CD4-positive, CD25-positive, alpha-beta regulatory T cell (primary cell): ENCODE measurements at regions not wholly inside any gene's neighbourhood (a gene's known extent, or its start where the extent isn't known, plus 50 kb on each side); places are given as distances from the start of the nearest gene placed in this dataset.

ENCODE experiments used
- ATAC-seq, 2 donors: fragments of 150-1000 bp; cut with Tn5 transposase; one replicate each; pipeline ENCODE4 v1.10.0; 2021; ENCODE audit warnings: low read depth in 2 of 2, moderate number of reproducible peaks in 2 of 2, moderate library complexity in 1 of 2
- DNase-seq, 3 donors: peaks; one replicate each; pipeline versions ENCODE4 v3.0.0 to v3.0.0-alpha.2; 2012 to 2022; ENCODE audit warnings: mixed read lengths in 1 of 3
- H3K27ac ChIP-seq: one replicate; pipeline ENCODE4 v1.7.0; 2013; ENCODE audit warnings: mild to moderate bottlenecking, low read length; ENCODE audit not compliant: insufficient read depth, poor library complexity, severe bottlenecking
- H3K27me3 ChIP-seq: one replicate; pipeline ENCODE4 v1.7.0; 2013; ENCODE audit warnings: low read length; ENCODE audit not compliant: control insufficient read depth, insufficient read depth
- H3K36me3 ChIP-seq: one replicate; pipeline ENCODE4 v1.7.0; 2013; ENCODE audit warnings: mild to moderate bottlenecking, low read length, moderate library complexity; ENCODE audit not compliant: control insufficient read depth, insufficient read depth
- H3K4me1 ChIP-seq: 2 replicates; pipeline ENCODE4 v1.7.0; 2013; ENCODE audit warnings: mild to moderate bottlenecking, low read length; ENCODE audit not compliant: insufficient read depth, control insufficient read depth, poor library complexity, severe bottlenecking
- H3K4me3 ChIP-seq: one replicate; pipeline ENCODE4 v1.7.0; 2013; ENCODE audit warnings: low read depth, mild to moderate bottlenecking, low read length, moderate library complexity
- H3K9me3 ChIP-seq, 2 experiments: 1 replicate in 1 of 2; 2 replicates in 1 of 2; pipeline ENCODE4 v1.7.0; 2013; ENCODE audit warnings: low read length in 2 of 2, mild to moderate bottlenecking in 1 of 2, moderate library complexity in 1 of 2; ENCODE audit not compliant: control insufficient read depth in 2 of 2
- H3K27ac Mint-ChIP-seq, 3 donors: one replicate each; pipeline ENCODE4 v1.8.0; 2020 to 2022; ENCODE audit warnings: mild to moderate bottlenecking in 3 of 3, mixed read lengths in 3 of 3, moderate library complexity in 2 of 3
- H3K27me3 Mint-ChIP-seq: one replicate; pipeline ENCODE4 v1.8.0; 2022; ENCODE audit warnings: mild to moderate bottlenecking, mixed read lengths
- H3K36me3 Mint-ChIP-seq: one replicate; pipeline ENCODE4 v1.8.0; 2020; ENCODE audit warnings: mixed read lengths
- H3K4me1 Mint-ChIP-seq, 4 donors: one replicate each; pipeline ENCODE4 v1.8.0; 2020 to 2022; ENCODE audit warnings: mixed read lengths in 4 of 4, mild to moderate bottlenecking in 1 of 4
- H3K4me3 Mint-ChIP-seq, 4 donors: one replicate each; pipeline ENCODE4 v1.8.0; 2020 to 2022; ENCODE audit warnings: mild to moderate bottlenecking in 4 of 4, mixed read lengths in 4 of 4, moderate library complexity in 3 of 4
- H3K9me3 Mint-ChIP-seq, 7 donors: one replicate each; pipeline ENCODE4 v1.8.0; 2020 to 2022; ENCODE audit warnings: mixed read lengths in 7 of 7, mild to moderate bottlenecking in 3 of 7, moderate library complexity in 2 of 7

DNA sequence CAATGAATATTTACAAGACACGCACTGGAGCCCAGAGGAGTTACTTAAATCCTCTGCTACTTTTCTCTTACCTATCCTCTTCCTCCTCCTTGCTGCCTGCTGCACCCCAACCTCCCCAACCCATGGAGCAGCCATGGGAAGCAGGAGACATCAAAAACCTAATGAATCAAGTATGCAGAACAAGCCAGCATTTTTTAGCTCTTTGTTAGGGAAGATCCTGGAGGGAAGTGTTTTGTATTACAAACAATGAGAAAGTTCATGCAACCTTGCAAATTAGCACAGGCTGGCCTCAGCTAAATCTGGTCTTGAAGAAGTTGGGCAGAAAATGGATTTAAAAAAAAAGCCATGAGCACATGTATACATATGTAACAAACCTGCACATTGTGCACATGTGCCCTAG lies 498.8 kb downstream of the KIF4B start:
- H3K4me1 Mint-ChIP-seq = no peaks in the 10 kb centered on the region
- H3K4me3 ChIP-seq = no peak overlapping the region
- H3K27me3 ChIP-seq = no peaks in the 10 kb centered on the region
- H3K4me1 ChIP-seq = no peaks in the 10 kb centered on the region
- H3K9me3 Mint-ChIP-seq = peaks cover 0 to 5% (median 0%) of the 10 kb centered on the region in 7 donors
- no peak overlapping the region for H3K4me3 Mint-ChIP-seq
- ATAC-seq (no peak), DNase-seq (no peak)
- no peaks in the 10 kb centered on the region for H3K9me3 ChIP-seq
- no peaks in the 10 kb centered on the region for H3K27me3 Mint-ChIP-seq
- H3K27ac Mint-ChIP-seq = no peak overlapping the region
- no peaks in the 10 kb centered on the region for H3K36me3 Mint-ChIP-seq
- H3K27ac ChIP-seq = no peak overlapping the region
- H3K36me3 ChIP-seq = no peaks in the 10 kb centered on the region

DNA sequence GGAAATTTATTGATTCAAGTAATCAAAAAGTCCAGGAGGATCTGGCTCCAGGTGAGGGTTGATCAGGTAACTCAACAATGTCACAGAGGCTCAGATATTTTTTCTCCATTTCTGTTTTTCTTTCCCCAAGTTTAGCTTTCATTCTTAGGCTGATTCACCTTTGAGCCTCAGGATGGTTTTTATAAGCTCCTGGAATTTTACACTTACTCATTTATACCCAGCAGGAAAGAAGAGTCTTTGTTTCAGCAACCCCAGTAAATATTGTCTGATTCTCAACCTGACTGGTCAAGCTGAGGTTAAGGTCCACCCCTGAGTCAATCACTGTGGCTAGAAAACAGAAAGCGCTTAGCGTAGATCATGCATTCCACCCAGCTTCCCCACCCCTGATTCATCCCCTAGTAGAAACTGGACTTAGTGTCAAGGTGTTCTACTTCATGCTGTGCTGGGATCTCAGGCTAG lies 500.6 kb downstream of the KIF4B start:
- H3K36me3 ChIP-seq = no peaks in the 10 kb centered on the region
- no peak overlapping the region for H3K4me3 Mint-ChIP-seq
- no peaks in the 10 kb centered on the region for H3K27me3 ChIP-seq
- H3K4me3 ChIP-seq = no peak overlapping the region
- H3K27ac ChIP-seq = no peak overlapping the region
- H3K27me3 Mint-ChIP-seq = no peaks in the 10 kb centered on the region
- no peaks in the 10 kb centered on the region for H3K4me1 ChIP-seq
- H3K9me3 ChIP-seq = no peaks in the 10 kb centered on the region
- no peak overlapping the region for H3K27ac Mint-ChIP-seq
- H3K36me3 Mint-ChIP-seq = no peaks in the 10 kb centered on the region
- peaks cover 0 to 5% (median 0%) of the 10 kb centered on the region in 7 donors for H3K9me3 Mint-ChIP-seq
- ATAC-seq (no peak), DNase-seq (no peak)
- H3K4me1 Mint-ChIP-seq = no peaks in the 10 kb centered on the region

DNA sequence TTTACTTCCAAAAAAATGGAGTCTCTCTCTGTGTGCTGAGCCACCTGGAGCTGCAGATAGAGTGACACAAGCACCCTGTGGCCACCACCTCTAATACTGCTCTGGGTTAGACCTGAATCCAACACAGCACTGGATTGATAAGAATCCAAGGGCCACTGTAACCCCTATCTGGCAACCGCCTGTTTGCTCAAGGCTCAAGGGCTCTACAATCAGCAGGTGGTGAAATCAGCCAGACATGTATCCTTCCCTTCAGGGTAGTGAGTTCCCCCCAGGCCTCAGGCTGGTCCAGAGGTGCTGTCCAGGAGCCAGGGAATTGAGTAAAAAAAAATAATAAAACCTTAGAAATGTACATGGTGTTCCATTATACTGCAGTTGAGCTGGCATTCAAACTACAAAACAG lies 509.0 kb downstream of the KIF4B start:
- no peaks in the 10 kb centered on the region for H3K36me3 ChIP-seq
- no peak overlapping the region for H3K27ac Mint-ChIP-seq
- ATAC-seq = no peak

DNA sequence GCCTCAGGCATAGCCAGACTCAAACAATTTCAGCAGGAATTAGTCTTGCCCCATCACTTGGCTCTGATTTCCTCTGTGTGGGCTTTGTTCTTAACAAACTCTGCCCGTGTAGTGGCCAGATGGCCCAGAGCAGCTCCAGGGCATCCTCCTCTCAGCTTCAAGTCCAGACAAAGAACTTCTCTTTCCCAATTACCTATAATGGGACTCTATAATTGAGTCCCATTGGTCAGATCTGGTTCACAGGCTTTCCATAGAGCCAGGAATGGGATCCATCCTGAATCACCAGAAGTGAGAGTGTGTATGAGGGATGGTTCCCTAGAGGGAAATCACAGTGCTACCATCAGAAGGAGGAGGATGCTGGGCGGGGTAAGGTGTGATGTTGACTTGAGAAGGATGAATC lies 515.8 kb downstream of the KIF4B start:
- no peaks in the 10 kb centered on the region for H3K36me3 Mint-ChIP-seq
- H3K36me3 ChIP-seq = no peaks in the 10 kb centered on the region
- H3K27me3 Mint-ChIP-seq = no peaks in the 10 kb centered on the region

More for the DNA sequence above, 509.0 kb downstream of the KIF4B start:
- H3K9me3 ChIP-seq = no peaks in the 10 kb centered on the region
- no peaks in the 10 kb centered on the region for H3K4me1 ChIP-seq
- H3K4me3 ChIP-seq = no peak overlapping the region
- Mint-ChIP-seq H3K4me3 (no peak overlapping the region), H3K27me3 (no peaks in the 10 kb centered on the region), H3K9me3 (peaks cover 0 to 10% (median 3%) of the 10 kb centered on the region in 7 donors), H3K4me1 (no peaks in the 10 kb centered on the region), H3K36me3 (no peaks in the 10 kb centered on the region)
- H3K27me3 ChIP-seq = no peaks in the 10 kb centered on the region
- DNase-seq = no peak
- no peak overlapping the region for H3K27ac ChIP-seq

DNA sequence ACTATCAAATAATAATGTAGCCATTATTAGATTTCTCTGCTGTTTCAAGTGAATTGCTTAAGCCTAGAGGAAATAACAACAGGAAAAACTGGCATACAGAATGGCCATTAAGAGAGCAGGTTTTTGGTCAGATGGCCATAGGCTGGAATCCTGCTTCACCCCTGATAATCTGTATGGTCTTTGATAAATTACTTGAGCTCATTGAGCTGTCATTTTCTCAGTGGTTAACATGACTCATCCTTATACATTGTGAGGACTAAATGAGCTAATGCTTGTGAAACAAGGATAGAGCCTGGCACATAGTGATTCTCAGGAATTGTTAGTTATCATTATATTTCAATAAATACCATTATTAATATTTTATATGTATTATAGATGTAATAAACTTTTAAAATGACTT lies 516.5 kb downstream of the KIF4B start:
- ATAC-seq = no peak
- Histone ChIP-seq H3K4me1 (no peaks in the 10 kb centered on the region), H3K27ac (no peak overlapping the region), H3K36me3 (no peaks in the 10 kb centered on the region), H3K4me3 (no peak overlapping the region), H3K27me3 (no peaks in the 10 kb centered on the region), H3K9me3 (no peaks in the 10 kb centered on the region)
- H3K4me1 Mint-ChIP-seq = no peaks in the 10 kb centered on the region
- no peak for DNase-seq
- H3K36me3 Mint-ChIP-seq = no peaks in the 10 kb centered on the region
- no peak overlapping the region for H3K4me3 Mint-ChIP-seq
- H3K27ac Mint-ChIP-seq = no peak overlapping the region
- H3K27me3 Mint-ChIP-seq = no peaks in the 10 kb centered on the region
- peaks cover 0 to 2% (median 0%) of the 10 kb centered on the region in 7 donors for H3K9me3 Mint-ChIP-seq

More for the DNA sequence above, 515.8 kb downstream of the KIF4B start:
- ATAC-seq = no peak
- Histone ChIP-seq H3K4me3 (no peak overlapping the region), H3K4me1 (no peaks in the 10 kb centered on the region), H3K27me3 (no peaks in the 10 kb centered on the region), H3K9me3 (no peaks in the 10 kb centered on the region), H3K27ac (no peak overlapping the region)
- peaks cover 0 to 3% (median 0%) of the 10 kb centered on the region in 7 donors for H3K9me3 Mint-ChIP-seq
- H3K4me1 Mint-ChIP-seq = no peaks in the 10 kb centered on the region
- no peak for DNase-seq
- no peak overlapping the region for H3K4me3 Mint-ChIP-seq
- H3K27ac Mint-ChIP-seq = no peak overlapping the region

DNA sequence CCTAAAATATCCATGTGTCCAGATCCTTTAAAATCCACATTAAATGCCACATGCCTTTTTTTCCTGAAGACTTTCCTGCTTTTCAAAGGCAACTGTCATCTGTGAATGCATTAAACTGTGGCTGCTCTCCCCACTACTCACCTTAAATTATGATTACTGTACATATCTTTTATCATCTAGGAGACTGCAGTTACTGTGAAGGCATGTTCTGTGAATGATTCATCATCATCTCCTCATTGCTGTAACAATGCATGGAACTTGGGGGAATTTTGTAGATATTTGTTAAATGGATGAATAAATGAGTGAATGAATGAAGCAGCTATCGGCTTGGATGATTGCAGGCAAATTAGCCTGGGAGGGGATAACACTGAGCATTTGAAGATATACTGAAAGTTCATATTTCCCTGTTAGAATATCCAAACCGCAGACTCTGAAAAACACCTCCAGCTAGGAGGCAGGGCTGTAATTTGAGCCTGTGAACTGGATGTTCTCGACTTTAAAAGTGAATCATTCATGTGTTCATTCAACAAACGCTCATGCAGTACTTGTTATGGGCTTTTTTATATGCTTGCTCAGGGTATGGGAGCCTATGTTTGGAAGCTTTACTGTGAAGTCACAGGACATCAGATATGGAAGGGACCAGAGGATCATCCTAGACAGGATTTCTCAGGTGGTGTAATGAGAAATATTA lies 519.2 kb downstream of the KIF4B start:
- Mint-ChIP-seq H3K27ac (no peak overlapping the region), H3K4me1 (no peaks in the 10 kb centered on the region), H3K27me3 (peaks cover 4% of the 10 kb centered on the region), H3K4me3 (no peak overlapping the region), H3K36me3 (no peaks in the 10 kb centered on the region), H3K9me3 (peaks cover 0 to 4% (median 0%) of the 10 kb centered on the region in 7 donors)
- Histone ChIP-seq H3K36me3 (no peaks in the 10 kb centered on the region), H3K4me3 (no peak overlapping the region), H3K9me3 (no peaks in the 10 kb centered on the region), H3K27me3 (no peaks in the 10 kb centered on the region), H3K4me1 (no peaks in the 10 kb centered on the region), H3K27ac (no peak overlapping the region)
- ATAC-seq (no peak), DNase-seq (no peak)

DNA sequence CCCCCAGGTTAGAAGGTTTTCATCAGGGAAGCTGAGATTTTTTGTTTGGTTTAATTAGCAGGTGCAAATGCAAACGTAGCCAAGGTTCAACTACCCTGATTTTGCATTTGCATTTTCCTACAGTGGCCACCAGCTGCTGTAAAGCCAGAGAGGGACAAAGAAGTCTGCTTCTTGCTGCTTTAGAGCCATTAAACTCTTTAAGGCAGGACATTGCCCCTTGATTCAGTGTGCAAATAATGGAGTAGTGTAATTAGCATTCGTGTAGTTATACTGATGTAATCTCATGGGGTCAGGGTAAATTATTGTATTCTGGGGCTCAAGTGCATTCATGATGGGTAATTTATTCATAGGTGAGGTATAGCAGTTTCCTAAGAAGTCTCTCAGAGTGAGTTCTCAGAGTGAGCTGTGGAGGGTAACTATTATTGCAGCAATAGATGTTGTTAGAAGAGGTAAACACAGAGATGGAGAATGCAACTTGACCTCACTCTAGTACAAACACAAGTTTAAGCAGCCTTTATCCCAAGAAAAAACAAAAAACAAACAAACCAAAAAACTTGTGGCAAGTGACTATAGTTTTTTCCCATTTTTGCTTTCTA lies 526.5 kb downstream of the KIF4B start:
- ATAC-seq (no peak), DNase-seq (no peak)
- H3K9me3 ChIP-seq = no peaks in the 10 kb centered on the region
- no peak overlapping the region for H3K4me3 ChIP-seq
- peaks cover 0 to 2% (median 0%) of the 10 kb centered on the region in 7 donors for H3K9me3 Mint-ChIP-seq
- no peak overlapping the region for H3K4me3 Mint-ChIP-seq
- H3K27me3 ChIP-seq = no peaks in the 10 kb centered on the region
- no peaks in the 10 kb centered on the region for H3K4me1 Mint-ChIP-seq
- H3K36me3 Mint-ChIP-seq = no peaks in the 10 kb centered on the region
- H3K27ac ChIP-seq = no peak overlapping the region
- H3K27me3 Mint-ChIP-seq = peaks cover 4% of the 10 kb centered on the region
- H3K4me1 ChIP-seq = no peaks in the 10 kb centered on the region
- H3K27ac Mint-ChIP-seq = no peak overlapping the region
- H3K36me3 ChIP-seq = no peaks in the 10 kb centered on the region

DNA sequence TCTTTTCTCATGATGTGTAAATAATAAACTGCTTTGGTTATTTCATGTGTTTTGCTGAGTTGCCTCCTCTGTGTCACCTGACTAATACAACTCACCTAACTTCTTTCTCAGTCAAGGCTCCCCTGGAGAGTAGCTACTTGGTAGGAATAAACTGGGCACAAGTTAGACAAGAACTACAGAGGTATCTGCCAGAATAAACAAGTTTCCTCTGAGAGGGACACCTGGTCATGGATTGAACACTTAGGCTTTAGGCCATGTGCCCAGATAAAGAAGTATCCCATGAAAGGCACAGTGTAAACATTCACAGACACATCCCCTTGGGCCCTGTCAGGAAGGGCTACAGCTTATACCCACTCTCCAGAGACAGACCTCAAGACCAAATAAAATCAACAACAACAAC lies 532.5 kb downstream of the KIF4B start:
- H3K36me3 Mint-ChIP-seq = no peaks in the 10 kb centered on the region
- H3K36me3 ChIP-seq = no peaks in the 10 kb centered on the region
- no peak for ATAC-seq
- no peak overlapping the region for H3K4me3 ChIP-seq
- no peak overlapping the region for H3K4me3 Mint-ChIP-seq
- no peak overlapping the region for H3K27ac ChIP-seq
- H3K27me3 ChIP-seq = no peaks in the 10 kb centered on the region
- DNase-seq = no peak
- no peaks in the 10 kb centered on the region for H3K9me3 ChIP-seq
- no peaks in the 10 kb centered on the region for H3K27me3 Mint-ChIP-seq
- H3K4me1 Mint-ChIP-seq = no peaks in the 10 kb centered on the region
- peaks cover 0 to 8% (median 2%) of the 10 kb centered on the region in 7 donors for H3K9me3 Mint-ChIP-seq
- no peaks in the 10 kb centered on the region for H3K4me1 ChIP-seq
- H3K27ac Mint-ChIP-seq = no peak overlapping the region
